ENCODE measurements at regions not wholly inside any gene's neighbourhood (a gene's known extent, or its start where the extent isn't known, plus 50 kb on each side); places are given as distances from the start of the nearest gene placed in this dataset.

- DNase-seq: no peak
Measured at GRCh38 chr2:58973811-58974281, 732.7 kb upstream of the FANCL start.

DNA sequence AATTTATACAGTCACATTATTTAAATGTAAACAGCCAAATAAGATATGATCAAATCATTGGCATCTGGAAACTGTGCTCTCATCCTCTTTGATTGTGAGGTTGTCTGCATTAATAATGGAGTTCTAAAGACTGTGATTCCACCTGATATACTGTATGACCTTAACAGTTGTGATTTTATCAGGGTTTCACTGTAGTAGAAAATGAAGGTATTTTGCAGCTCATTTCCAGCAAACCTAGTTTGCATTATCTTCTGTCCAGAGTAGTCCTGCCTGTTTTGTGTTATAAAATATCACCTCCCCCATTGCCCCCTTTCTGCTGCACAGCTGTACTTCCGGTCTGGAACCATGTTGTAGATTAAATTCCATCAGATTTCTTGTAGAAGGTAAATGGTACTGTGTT, 731.6 kb upstream of the FANCL start:
- DNase-seq: no peak

DNA sequence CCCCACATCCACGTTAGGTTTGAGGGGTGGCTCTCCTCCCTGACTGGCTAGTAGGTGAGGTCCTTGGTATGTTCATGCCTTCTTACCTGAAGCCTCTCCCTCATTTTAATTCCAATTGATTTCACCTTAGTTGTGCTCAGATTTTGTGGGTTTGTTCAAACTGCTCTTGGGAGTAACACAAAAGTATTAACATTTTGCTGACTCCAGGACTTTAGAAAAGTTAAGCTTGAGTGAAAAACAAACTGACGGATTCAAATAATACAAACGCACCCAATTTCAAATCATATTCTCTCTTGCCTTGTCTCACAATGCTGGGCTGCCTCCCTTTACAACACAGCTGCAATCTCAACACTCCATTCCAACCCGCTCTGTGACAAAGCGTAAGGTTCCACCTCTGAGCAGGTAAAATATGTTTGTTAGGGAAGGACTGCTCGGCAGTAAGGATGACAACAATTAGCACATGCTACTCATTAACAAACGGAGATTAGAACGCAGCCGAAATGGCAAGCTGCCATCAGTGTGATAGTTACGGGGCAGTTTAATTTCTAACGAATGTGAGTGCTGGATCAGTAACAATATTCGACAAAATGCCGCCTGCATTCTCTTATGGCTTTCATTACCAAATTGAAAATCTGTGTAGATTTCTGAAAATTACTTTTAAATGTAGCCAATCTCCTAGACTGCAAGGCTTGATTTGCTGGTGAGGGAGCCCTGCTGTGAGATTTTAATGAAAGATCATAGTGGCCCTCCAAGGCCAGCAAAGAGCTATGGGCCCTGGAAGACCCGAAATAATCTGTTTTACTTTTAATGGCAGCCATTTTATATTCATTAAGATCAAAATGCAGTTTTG, 730.6 kb upstream of the FANCL start:
- no peak for DNase-seq

DNA sequence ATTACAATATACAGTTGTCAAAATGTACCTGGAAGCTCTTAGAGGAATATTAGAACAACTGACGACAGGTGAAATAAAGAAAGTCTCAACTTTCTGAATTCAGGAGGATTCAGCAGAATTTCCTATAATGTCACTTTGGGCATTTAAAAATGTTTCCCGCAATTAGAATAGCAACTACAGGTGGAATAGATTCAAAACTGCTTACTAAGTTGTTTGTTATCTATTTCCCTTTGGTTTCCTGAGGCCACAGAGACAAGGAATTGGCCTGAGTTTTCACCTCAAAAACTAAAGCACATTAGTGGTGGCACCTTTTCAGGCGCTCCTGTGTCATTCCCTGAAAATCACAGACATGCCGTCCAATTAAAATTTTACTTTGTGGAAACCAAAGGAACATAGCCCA, 729.2 kb upstream of the FANCL start:
- DNase-seq: no peak

- DNase-seq: no peak
Measured at GRCh38 chr2:58968885-58969284, 727.8 kb upstream of the FANCL start.

GRCh38 chr2:58967736-58968135, 726.6 kb upstream of the FANCL start:
- DNase-seq: peak; percentile 45

GRCh38 chr2:58965602-58966001, 724.5 kb upstream of the FANCL start:
- no peak for DNase-seq

GRCh38 chr2:58959996-58960395, 718.9 kb upstream of the FANCL start:
- DNase-seq: peak; percentile 10

GRCh38 chr2:58957188-58957840, 716.2 kb upstream of the FANCL start:
- DNase-seq: no peak

DNA sequence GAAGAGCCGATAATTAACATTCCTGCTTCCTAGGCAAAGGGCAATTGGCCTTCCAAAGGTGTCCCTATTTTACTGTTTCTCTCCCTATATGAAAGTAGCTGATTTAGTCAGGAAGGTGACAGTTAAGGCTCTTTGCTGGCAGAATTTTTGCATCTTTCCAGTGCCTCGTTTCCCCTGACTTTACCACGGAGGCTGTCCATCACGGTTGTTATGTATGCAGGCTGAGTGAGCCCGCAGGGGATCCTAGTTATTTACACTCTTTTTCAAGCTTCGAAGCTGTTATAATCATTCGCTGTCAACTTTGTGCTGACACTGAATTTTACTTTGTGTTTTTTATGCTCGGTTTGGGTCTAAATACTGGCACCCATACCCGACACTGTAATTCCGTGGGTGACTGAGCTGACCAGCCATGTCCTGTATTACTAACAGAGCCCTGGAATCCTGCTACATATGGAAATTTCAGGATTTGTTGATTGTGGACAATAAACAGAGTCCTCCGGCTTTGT, 713.8 kb upstream of the FANCL start:
- no peak for DNase-seq

DNA sequence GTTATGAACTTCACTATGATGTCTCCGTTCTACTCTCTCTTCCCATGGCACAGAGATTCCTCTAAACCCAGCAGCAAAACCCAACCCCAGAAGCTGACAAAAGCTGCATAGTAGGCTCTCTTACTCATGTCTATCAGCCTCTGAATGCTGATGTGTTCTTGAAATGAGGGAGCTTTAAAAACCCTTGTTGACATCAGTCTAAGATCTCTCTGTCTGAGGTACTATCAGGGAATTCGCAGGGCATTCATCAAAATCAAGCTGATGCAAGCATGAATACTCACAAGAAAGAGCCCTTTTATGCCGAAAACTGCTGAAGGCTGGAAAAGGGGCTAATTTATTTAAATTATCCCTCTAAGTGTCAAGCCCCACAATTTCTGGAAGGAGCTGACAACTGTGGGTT, 710.6 kb upstream of the FANCL start:
- DNase-seq: no peak

DNA sequence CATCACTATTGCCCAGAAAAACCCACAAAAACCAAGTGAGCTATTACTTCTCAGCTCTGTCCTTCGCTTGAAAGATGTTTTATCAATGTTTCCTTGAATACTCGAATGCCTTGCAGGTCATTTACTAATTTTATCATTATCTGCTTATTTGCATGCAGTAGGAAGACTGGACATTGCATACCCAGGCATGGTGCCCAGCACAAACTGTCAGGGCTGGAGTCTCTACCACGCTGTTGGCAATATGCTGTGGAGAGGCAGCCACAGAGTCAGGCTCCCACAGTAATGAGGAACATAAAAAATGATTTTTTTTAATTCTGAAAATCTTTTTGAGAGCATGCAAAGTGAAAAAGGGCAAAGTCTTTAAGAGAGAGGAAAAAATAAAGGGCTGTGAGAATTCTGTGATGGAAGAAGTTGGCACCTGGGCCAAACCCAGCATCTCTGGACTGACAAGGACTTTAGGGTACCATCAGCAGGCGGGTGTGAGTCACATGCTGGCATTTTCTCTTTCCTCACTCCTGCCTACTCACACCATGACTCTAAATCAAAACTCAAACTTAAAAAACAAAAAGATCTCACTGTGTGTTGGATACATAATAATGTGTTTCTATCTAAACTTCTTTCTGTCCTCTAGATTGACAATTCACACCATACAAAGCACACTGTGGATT, 709.8 kb upstream of the FANCL start:
- DNase-seq: no peak

- no peak for DNase-seq
Measured at GRCh38 chr2:58939388-58939787, 698.3 kb upstream of the FANCL start.

DNA sequence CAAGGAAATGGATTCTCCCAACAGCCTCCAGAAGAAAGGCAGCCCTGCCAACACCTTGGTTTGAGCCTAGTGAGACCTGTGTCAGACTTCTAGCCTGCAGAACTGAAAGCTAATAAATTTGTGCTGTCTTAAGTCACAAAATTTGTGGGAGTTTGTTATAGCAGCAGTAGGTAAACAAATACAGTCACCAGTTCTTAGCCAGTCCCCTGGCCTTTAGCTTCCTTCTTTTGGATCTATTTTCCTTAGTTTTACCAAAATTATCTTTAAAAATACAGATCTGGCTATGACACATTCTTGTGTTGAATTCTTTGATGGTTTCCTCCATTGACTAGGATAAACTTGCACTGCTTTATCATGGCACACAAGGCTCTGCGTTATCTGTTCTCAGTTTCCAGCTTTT, 697.9 kb upstream of the FANCL start:
- no peak for DNase-seq

- DNase-seq: no peak
Measured at GRCh38 chr2:58932801-58933200, 691.7 kb upstream of the FANCL start.

DNA sequence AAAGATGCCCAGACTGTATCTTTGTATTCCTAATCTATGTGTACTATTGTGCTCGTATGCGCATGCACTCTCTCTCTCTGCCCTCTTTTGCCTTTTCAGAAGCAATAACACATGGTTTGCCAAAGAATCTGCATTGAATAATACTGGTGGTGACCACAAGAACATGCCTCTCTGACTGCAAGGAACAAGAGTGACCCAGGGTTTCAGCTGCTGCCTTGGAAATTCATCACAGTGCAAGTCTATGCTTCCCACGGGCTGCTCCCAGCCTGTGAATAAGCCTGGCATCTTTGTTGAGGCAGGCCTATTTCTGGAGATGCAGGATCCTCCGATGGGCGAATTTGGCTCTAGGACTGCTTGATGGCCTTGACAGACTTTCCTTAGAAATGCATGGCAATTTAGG, 689.4 kb upstream of the FANCL start:
- DNase-seq: no peak

DNA sequence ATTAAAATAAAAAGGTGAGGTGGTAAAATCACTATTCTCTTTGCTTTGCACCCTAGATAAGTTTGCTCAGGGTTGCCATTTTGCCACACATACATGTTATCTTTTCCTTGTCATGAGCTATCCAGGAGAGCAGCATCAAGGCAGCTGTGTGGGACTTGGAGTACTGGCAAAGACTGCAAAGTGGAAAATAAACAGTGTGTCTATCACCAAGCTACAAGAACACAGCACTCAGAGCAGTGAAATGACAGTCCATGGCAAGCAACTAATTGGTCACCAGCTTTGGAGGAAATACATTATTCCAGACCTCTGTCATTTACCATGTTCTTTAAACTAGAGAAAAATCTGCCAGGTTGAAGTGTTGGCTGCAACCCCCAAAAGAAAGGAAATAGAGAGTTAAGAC, 687.8 kb upstream of the FANCL start:
- DNase-seq: no peak

- DNase-seq: no peak
Measured at GRCh38 chr2:58928391-58928790, 687.3 kb upstream of the FANCL start.

DNA sequence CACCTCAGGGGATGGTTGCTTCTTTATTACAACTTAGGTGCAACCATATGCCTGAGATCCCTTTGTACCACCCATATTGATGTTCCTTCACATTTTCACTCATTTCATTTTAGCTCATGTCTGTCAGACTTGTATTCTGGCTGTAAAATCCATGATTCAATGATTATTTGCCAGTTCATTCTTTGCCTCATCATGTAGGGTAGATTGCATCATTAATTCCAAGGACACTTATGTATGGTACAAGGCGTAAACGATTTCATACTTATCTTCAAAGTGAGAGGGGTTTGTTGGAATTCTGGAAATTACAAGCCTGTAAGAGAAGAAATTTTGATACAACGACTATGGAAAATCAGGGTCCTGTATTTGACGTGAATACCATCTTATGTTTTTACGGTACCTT, 685.0 kb upstream of the FANCL start:
- no peak for DNase-seq

DNA sequence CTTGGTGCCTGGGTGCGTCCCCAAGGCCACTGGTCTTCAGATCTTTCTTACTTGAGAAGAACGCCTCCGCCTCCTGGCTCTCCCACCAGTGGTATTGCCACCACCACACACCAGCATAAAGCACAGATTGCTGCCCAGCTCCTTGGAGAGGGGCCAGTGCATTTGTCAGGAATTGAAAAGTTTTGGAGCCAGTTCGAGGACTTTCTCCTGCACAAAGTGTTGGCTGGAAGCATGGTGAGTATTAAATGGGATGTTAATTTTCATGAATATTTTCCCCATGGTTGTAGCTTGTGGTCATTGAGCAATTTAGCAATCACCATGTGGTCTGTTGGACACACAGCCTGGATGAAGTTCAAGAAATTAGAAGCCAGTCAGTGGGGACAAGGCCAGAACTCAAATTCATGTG, 684.6 kb upstream of the FANCL start:
- no peak for DNase-seq

DNA sequence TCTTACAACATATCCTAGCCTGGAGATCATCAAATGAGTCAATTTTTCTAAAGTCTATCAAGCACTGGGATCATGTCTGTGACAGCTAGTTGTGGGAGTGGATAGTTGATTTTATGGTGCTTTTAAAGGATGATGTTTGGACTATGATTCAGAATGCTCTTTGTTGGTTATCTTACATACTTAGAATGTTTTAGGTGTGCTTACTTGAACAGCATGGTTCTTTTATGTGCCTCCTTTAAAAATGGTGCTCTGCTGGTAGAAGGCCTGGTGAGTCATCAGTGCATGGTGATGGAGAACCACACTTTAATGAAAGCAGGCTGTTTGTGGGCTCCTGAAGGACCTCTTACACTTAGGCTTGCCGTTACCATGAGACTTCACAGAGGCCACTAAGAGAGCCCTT, 682.7 kb upstream of the FANCL start:
- no peak for DNase-seq

GRCh38 chr2:58922245-58922644, 681.1 kb upstream of the FANCL start:
- no peak for DNase-seq

GRCh38 chr2:58921676-58922075, 680.6 kb upstream of the FANCL start:
- no peak for DNase-seq

GRCh38 chr2:58920001-58920400, 678.9 kb upstream of the FANCL start:
- no peak for DNase-seq

All from hematopoietic multipotent progenitor cell treated with erythropoietin and hydrocortisone succinate and interleukin-3 and kit ligand, for 4 days (in vitro differentiated cells).